Stimulated activated CD8-positive, alpha-beta memory T cell treated with anti-CD3 and anti-CD28 coated beads, Interleukin-4, amount 100 ng/mL, for 24 hours (primary cell): ENCODE measurements at regions not wholly inside any gene's neighbourhood (a gene's known extent, or its start where the extent isn't known, plus 50 kb on each side); places are given as distances from the start of the nearest gene placed in this dataset.
"Not testable (repeated sequence)": the region's sequence is repeated elsewhere in the genome, so short reads cannot be mapped to it uniquely, and the experiment has no call there.

Source experiments
- DNase-seq: peaks from one replicate; pipeline ENCODE4 v3.0.0-alpha.2; 2020; ENCODE audit warnings: low read depth

DNA sequence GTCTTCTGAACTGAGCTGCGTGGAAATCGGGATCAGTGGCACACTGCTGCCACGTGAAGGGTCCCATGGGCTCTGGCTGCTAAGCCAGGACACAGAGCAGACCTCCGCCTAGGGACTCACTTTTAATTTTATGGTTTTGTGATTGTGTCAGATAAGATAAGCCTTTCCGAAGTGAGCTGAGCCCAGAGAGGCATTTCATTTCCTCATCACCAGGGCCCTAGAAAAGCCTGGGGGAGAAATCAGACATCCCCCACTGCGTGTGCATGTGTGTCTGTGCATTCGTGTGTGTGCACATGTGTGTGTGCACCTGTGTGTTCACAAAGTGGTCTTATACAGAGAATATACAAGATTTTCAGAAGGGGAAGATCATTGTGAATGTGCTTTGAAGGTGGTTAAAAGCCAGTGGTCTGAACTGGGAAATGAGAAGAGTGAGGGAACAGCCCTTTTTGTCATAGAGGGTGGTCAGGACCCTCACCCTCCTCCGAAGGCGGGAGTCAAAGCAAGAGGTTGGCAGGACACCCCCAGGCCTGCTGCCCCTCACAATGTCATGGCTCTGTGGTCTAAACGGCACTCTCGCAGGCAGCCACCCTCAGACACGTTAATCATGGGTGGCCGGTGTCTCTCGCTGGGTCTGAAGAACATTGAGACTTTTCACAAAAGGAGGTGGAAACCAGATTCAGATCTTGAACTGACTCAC, 176.1 kb upstream of the PFKP start:
- no peak for DNase-seq

DNA sequence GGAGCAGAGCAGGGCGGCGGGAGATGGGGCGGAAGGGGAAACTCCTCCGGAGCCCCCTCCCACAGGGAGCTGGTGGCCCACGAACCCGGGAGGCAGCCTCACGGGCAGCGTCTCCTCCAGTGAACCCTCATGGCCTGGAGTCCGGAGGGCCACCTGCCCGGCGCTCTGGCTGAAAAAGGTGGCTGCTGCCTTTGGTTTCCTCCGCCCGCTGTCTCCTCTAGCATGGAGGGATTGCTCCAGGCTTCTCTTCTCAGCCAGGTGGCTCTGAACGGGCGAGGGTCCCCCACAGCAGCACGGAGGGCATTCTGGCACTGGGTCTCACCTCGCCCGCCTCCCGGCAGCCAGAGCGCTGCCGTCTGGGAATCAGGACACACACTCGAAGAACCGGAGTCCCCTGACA, 177.3 kb upstream of the PFKP start:
- no peak for DNase-seq

DNA sequence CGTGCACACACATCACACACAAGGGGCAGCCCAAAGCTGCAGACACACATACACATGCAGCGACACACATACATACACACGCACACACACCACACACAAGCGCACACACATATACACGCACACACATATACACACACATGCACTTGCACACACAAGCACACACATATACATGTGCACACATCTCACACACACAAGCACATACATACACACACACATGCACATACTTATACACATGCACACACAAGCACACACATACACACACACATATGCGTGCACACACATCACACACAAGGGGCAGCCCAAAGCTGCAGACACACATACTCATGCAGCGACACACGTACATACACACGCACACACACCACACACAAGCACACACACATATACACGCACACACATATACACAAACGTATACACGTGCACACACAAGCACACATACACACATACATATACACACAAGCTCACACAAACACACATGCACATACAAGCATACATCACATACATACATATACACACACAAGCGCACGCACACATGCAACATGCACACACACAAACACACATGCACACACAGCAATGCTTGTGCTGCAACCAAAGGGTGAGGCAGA, 178.8 kb upstream of the PFKP start:
- no peak for DNase-seq

DNA sequence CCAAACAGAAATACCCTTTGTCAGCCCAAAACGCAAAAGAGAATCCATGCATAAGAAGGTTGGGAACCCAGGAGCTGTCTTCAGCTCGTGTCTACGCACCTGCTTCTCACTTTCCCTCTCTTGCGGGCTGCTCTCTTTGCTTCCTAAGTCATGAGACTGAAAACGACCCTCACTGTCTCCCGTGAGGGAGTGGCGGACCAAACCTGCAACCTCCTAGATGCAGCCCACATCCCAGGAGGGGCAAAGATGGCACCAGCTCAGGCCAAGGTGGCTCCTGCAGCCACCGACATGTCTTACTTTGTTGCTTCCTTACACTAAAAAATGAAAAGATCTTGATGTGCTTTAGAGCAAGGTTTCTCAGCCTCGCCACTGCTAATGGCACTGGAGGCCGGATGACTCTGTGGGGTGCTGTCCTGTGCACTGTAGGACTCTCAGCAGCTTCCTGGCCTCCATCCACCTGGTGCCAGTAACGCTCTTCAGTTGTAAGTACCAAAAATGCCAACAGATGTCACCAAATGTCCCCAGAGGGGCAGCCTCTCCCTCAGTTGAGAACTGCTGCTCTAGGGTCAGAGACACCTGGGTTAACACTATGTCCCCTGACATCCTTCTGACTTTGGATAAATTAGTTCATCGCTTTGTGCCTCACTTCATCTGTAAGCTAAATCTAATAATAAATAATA, 179.8 kb upstream of the PFKP start:
- DNase-seq: no peak

DNA sequence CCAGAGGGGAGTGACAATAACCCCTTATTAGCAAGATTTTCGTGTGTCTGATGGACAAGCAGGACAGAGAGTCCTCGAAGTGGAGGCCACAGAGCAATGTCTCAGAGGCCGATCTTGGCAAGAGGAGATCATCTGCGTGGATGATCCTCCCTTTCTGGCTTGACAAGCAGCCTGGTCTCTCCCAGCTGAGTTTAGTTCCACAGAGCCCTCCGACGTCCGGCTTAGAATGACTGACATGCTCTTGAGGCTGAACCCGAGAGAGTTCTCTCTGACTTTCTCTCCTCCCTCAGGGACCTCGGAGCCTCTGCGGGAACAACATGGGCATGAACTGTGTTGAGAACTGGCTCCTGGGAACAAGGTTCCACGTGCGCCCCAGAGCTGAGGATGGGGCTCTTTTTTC, 180.7 kb upstream of the PFKP start:
- DNase-seq: no peak

DNA sequence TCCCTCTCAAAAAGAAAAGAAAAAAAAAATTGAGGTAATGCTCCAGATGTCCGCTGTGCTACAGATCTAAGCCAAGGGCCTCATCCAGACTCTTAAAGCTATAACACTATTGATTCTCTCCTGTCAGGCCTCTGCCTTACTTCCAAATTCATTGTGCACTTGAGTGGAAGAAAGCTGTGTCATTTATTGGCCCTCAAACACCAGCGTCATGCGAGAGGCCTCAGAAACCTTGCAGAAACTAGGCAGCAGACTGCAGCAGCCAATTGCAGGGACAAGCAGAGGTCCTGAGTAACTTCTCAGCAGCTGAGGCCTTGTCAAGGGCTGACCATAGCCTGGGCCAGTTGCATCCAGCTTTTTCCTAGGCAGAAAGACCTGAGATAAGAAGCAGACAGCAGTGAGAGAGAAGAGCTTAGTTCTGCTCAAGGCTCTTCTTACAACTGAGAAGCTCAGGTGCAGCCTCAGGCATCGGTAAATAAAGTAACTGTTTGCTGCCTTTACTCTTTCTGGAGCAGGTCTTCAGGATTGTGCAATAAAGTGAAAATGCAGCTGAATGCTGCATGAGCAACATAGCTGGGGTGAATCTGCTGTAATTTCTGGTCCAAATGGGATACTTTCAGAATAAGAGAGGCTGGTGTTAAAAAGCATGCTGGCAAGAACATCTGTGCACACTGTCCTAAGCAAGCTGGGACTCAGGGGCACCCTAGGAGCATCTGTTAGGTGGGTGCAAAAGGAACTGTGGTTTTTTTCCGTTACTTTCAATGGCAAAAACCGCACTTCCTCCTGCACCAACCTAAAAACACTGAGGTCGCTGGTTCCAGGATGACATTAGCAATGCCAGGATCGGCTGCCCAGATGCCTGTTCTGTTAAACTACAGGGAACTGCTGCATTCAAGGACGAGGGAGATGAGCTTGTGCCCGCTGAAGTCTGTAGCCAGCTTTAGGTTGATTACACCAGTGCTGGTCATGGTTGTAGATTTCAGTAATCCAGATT, 181.8 kb upstream of the PFKP start:
- no peak for DNase-seq

DNA sequence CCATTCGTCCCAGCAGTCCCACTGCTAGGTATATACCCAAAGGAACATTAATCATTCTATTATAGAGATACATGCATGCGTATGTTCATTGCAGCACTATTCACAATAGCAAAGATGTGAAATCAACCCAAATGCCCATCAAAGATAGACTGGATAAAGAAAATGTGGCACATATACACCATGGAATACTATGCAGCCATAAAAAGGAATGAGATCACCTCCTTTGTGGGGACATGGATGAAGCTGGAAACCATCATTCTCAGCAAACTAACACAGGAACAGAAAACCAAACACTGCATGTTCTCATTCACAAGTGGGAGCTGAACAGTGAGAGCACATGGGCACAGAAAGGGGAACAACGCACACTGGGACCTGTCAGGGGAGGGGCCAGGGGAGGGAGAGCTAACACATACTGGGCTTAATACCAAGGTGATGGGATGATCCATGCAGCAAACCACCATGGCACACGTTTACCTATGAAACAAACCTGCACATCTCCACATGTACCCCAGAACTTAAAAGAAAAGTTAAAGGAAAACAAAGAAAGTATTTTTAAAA, 183.3 kb upstream of the PFKP start:
- not testable (repeated sequence) for DNase-seq

DNA sequence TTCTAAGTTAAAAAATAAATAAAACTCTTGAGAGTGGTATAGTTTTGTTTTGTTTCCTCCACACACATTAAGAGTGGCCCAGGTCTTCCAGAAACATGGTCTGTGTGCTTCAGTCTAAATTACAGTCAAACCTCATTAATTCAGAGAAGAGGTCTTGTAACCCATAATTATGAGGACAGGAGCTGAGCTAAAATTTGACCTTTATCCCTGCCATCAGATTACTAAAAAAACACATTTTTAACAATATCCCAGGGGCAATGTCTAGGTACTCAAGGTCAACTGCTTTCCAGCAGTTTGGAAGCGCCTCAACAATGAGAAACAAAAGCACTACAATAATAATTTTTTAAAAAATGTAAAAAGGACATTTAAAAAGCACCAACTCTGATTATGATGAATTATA, 184.1 kb upstream of the PFKP start:
- DNase-seq: no peak

DNA sequence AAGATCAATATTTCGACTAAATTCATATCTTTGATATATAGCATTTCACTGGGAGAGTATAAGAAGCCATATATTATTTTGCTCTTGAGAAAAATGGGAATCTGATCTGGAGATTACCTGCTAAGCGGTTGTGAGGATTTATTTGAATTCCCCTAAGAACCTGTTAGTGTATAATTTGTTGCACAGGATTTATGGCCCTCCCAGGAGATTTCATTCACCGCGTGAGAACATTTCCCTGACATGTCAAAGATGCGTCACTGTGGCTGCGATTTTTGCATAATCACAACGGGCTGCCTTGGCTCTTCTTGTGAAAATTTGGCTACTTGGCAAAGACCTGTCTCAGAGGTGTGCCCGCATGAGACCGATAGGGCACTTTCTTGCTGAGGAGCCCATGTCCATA, 184.7 kb upstream of the PFKP start:
- DNase-seq: no peak

DNA sequence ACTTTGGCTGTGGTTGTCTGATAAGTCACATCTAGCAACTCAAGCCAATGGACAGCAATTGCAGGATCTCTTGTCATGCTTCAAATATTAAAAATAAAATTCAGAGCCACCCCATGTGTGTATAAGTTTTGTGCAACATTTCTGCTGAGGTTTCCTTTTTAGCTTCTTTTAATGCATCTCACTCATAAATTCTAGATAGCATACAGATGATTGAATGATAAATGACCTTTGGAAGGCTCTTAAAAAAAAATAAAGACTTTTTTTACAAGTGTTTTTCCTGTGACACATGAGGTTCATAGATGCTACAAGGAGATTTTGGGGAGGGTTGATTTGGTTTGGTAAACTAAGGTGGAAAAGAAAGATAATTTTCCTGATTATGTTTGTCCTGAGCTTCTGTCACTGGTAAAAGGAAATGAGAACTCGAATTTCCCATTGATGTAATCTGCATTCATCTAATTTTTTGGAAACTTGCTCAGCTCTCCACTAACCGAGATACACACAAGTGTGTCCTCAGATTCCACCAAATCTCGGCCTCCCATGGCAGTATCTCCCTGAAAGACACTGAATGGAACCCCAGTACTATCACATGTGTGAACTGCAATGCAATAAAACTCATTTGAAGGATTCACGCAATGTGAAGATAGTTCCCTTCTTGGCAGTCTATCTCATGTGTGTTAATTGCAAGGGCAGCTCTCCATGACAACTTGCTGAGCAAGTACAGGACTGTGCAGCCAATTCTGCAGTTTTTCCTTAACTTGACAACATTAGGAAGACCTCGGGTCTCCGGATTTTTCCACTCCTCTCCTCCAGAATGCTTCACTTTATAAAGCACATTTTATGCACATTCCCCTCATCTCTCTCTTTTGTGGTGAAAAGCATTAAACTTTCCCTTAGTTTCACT, 185.4 kb upstream of the PFKP start:
- no peak for DNase-seq

DNA sequence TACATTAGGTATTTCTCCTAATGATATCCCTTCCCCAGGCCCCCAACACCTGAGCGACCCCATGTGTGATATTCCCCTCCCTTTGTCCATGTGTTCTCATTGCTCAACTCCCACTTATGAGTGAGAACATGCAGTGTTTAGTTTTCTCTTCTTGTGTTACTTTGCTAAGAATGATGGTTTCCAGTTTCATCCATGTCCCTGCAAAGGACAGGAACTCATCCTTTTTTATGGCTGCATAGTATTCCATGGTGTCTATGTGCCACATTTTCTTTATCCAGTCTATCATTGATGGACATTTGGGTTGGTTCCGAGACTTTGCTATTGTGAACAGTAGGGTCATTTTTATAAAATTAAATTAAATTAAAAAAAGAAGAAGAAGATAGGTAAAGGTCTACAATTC, 187.3 kb upstream of the PFKP start:
- not testable (repeated sequence) for DNase-seq

DNA sequence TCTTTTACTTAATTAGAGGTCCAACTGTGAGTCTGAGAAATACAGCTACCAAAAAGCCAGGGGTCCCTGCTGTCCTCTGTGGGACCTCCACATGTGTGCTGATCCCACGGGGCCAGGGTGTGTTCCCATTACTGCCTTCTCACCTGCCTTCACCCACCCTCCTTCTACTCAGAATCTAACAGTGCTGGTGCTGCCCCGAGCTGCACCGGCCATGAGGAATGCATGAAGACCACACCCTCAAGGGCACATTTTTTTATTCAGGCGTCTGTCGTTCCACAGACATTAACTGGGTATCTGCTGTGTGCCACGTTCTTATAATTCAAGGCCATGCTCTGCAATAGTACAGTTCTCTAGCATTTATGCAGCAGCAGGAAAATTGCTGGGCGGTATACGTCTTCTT, 188.5 kb upstream of the PFKP start:
- DNase-seq: no peak

DNA sequence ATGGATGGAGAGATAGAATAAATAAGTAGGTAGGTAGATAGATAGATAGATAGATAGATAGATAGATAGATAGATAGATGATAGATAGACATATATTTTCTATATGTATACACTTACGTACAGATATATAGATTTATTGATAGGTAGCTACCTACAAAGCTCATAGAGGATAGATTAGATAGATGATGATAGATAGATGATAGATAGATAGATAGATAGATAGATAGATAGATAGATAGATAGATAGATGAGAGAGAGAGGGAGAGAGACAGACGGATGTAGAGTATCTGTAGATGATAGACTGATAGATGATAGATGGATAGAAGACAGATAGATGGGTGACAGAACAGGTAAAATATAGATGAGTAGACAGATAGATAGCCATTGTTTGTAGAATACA, 191.3 kb upstream of the PFKP start:
- DNase-seq: no peak

DNA sequence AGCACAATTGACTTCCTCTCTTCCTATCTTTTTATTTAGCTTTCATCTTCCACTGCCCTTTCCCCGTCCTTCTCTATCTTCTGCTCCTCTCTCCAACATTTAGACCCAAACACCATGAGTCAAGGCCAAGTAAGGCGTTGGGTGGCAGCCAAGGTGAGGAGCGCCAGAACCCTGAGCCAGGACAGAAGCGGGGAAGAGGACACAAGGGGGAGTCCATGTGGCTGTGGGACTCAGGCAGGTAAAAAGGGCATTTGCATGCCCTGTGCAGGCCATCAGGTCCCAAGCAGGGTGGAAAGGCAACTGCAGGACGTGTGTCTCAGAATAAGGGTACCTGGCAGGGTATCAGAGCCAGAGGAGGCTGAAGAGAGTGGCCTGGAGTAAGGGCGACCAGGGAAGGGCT, 192.4 kb upstream of the PFKP start:
- no peak for DNase-seq

DNA sequence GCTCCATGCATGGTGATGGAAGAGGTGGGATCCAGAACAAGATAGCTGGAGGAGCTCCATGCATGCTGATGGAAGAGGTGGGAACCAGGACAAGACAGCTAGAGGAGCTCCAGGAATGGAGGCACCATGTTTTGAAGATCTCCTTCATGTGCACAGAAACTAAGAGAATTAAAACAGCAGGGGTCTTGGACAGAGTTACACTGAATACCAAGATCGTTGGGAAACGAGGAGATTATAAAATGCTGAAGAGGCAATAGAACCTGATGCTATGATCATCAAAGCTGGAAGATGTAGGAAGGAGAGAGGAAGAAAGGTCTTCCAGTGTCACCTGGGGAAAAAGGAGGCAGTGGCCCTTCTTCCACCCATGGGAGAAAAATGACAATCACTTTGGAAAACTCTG, 193.6 kb upstream of the PFKP start:
- DNase-seq: no peak

DNA sequence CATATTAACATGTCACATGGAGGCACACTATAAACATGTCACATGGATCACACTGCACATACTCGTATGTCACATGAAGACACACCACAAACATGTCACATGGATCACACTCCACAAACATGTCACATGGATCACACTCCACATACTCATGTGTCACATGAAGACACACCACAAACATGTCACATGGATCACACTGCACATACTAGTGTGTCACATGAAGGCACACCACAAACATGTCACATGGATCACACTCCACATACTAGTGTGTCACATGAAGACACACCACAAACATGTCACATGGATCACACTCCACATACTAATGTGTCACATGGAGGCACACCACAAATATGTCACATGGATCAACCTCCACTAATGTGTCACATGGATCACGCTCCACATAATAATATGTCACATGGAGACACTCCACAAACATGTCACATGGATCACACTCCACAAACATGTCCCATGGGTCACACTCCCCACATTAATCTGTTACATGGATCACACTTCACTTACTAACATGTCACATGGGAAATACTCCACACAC, 195.6 kb upstream of the PFKP start:
- no peak for DNase-seq

DNA sequence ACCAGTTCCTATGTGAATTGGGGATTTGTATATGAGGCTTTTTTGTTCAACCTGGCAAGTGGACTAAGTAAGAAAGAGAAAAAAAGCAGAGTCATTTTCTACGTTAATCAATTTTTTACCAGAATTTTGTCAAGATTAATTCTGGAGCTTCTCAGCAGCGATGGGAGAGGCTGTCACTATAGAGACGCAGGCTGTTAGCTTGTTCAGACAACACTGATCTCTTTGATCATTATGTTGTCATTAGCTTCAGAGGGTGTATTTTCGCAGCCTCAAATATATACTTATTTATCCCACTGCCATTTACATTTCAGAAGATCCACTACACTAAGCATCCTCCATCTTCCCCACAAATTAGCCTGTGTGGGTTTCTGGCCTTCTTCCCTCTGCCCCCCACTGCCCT, 196.7 kb upstream of the PFKP start:
- no peak for DNase-seq

DNA sequence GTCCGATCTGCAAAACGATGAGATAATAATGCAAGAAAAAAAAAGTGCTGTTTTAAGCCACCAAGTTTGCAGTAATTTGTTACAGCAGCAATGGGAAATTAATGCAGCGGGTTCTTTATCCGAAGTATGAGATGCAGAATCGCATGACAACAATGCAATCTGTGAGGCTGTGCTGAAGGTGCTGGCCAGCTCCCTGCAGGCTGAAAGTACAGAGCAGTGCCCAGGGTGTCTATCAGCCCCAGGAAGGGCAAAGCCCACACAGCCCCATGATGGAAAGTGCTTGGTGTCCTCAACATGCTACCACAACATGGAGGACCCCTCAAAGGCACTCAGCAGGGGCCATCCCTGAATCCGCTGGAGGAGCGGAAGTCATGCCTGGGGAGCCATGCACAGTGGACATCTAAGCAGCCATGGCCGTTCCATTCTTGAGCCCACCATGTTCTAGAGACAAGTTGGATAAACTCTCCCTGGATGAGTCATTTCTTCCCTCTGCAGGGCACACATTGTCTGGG, 199.5 kb upstream of the PFKP start:
- no peak for DNase-seq

DNA sequence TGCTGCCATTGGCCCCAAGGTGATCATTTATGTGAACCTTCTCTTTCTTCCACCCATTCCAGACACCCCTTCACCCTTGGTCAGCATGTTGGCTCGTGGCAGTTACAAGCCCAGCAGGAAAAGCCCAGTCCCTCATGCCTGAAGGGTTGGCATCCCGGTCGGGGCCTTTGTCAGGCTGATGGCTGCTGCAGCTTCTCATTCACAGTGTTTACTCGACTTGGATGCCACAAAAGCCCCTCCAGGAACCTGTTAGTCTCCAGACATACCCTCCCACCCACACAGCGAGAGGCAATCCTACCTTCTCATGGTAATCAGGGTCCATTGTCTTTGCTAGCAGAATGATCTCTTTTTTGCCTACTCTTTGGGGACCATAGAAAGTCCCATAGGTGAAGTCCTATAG, 200.8 kb upstream of the PFKP start:
- no peak for DNase-seq

DNA sequence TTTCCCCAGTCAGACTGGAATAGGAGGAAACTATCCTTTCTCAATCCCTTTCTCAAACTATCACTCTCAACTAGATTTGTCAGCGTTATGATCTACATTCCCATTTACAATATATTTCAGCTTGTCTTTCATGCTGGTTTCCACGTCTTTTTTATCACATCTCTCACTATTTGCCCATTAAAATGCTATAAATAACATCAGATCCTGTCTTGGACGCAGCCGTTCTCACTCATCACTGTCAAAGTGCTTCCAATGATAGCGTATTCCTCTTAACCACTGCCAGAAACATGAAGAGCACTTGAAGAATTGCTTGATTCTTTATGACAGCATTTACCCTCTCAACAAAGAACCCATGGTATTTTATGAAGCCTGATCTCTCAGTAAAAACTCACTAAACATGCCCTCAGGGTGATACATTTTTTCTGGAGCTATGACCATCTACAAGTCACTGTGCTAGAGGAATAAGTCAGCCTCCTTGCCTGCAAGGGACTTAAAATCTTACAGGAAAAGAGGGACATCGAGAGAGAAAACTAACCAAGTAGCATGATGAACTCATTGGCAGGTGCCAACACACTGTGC, 205.6 kb upstream of the PFKP start:
- DNase-seq: no peak
